ENCODE measurements at regions not wholly inside any gene's neighbourhood (a gene's known extent, or its start where the extent isn't known, plus 50 kb on each side); places are given as distances from the start of the nearest gene placed in this dataset.

GRCh38 chr3:184485241-184485640, 76.3 kb upstream of the EPHB3 start:
- no peak overlapping the region for H3K4me2 ChIP-seq
- H3K79me2 ChIP-seq (replicated peaks; ENCODE audit: insufficient read depth): no peaks in the 10 kb centered on the region
- no peaks in the 10 kb centered on the region for H3K36me3 Mint-ChIP-seq (ENCODE audit: low read depth)
- no peaks in the 10 kb centered on the region for H3K36me3 ChIP-seq (ENCODE audit: insufficient read depth)
- no peak overlapping the region for H3K4me3 Mint-ChIP-seq
- DNase-seq (ENCODE audit: low spot score) (no peak), ATAC-seq (no peak)
- no peak overlapping the region for H2AFZ ChIP-seq
- peaks cover 4% of the 10 kb centered on the region for H3K27me3 Mint-ChIP-seq (ENCODE audit: insufficient read depth, low read depth, poor library complexity)
- no peak for TF ChIP-seq STAT1 (IDR thresholded peaks at IDR 0.05; ENCODE audit: unreplicated experiment)
- no peak for TF ChIP-seq CTCF (conservative IDR thresholded peaks at IDR 0.05; ENCODE audit: low read depth in 2 of 2)
- no peak for TF ChIP-seq EZH2phosphoT487 (IDR thresholded peaks at IDR 0.05; ENCODE audit: unreplicated experiment)
- no peak for TF ChIP-seq ZNF462 (CRISPR knock-in tag; IDR thresholded peaks at IDR 0.05)
- no peak for TF ChIP-seq JUNB (IDR thresholded peaks at IDR 0.05; ENCODE audit: unreplicated experiment)
- no peak for TF ChIP-seq EZH2 (IDR thresholded peaks at IDR 0.05; ENCODE audit: low read depth, unreplicated experiment)
- TF ChIP-seq ZNF114 (CRISPR knock-in tag; IDR thresholded peaks at IDR 0.05): no peak
- TF ChIP-seq ZNF331 (CRISPR knock-in tag; IDR thresholded peaks at IDR 0.05; ENCODE audit: low read depth): no peak
- no peak for TF ChIP-seq POLR2AphosphoS5 (IDR thresholded peaks at IDR 0.05; ENCODE audit: low read depth)
- no peak for TF ChIP-seq NANOG (IDR thresholded peaks at IDR 0.05; ENCODE audit: borderline replicate concordance)
- TF ChIP-seq CREB1 (CRISPR knock-in tag; IDR thresholded peaks at IDR 0.05; ENCODE audit: low read depth): no peak
- TF ChIP-seq REST (IDR thresholded peaks at IDR 0.05; ENCODE audit: unreplicated experiment): no peak
- no peak for TF ChIP-seq ETS1 (IDR thresholded peaks at IDR 0.05)
- H3K27ac ChIP-seq (ENCODE audit: low read depth): no peak overlapping the region
- no peak overlapping the region for H3K4me3 ChIP-seq
- no peaks in the 10 kb centered on the region for H3K4me1 ChIP-seq (ENCODE audit: insufficient read depth)
- H3F3A ChIP-seq (replicated peaks; ENCODE audit: low read depth): no peaks in the 10 kb centered on the region
- H3K9me2 ChIP-seq (ENCODE audit: insufficient read depth): no peaks in the 10 kb centered on the region
- H3K27me3 ChIP-seq (ENCODE audit: insufficient read depth): peaks cover 18% of the 10 kb centered on the region
- no peaks in the 10 kb centered on the region for H3K4me1 Mint-ChIP-seq
- no peaks in the 10 kb centered on the region for H4K20me1 ChIP-seq (replicated peaks; ENCODE audit: insufficient read depth)
- H3K27ac Mint-ChIP-seq: no peak overlapping the region
- no peaks in the 10 kb centered on the region; the same call in 2 of the 3 replicates for H3K9me3 Mint-ChIP-seq

Data from GM23338 (cell line).